CMK (cell line): ENCODE measurements at regions not wholly inside any gene's neighbourhood (a gene's known extent, or its start where the extent isn't known, plus 50 kb on each side); places are given as distances from the start of the nearest gene placed in this dataset.

ENCODE experiments used
- DNase-seq: peaks from one replicate; pipeline ENCODE4 v3.0.0-alpha.2; 2010; ENCODE audit warnings: low read depth

DNA sequence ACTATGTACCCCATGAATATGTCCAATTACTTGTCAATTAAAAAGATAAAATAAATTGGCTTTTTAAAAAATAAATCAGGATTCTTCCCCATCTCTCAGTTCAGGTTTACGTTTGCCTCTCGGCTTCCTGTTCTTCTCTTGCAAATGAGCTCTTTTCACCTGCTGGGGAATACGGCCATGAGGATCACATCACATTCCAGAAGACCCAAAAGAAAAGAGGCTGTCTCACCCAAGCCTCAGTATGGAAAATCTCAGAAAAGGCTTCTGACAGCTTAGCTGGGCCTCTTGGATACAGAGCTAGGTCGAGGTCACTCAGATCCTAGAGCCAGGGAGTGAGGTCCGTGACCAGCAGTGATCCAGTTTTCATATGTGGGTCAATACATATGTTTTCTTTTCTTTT lies 171.2 kb upstream of the SDK2 start:
- no peak for DNase-seq

DNA sequence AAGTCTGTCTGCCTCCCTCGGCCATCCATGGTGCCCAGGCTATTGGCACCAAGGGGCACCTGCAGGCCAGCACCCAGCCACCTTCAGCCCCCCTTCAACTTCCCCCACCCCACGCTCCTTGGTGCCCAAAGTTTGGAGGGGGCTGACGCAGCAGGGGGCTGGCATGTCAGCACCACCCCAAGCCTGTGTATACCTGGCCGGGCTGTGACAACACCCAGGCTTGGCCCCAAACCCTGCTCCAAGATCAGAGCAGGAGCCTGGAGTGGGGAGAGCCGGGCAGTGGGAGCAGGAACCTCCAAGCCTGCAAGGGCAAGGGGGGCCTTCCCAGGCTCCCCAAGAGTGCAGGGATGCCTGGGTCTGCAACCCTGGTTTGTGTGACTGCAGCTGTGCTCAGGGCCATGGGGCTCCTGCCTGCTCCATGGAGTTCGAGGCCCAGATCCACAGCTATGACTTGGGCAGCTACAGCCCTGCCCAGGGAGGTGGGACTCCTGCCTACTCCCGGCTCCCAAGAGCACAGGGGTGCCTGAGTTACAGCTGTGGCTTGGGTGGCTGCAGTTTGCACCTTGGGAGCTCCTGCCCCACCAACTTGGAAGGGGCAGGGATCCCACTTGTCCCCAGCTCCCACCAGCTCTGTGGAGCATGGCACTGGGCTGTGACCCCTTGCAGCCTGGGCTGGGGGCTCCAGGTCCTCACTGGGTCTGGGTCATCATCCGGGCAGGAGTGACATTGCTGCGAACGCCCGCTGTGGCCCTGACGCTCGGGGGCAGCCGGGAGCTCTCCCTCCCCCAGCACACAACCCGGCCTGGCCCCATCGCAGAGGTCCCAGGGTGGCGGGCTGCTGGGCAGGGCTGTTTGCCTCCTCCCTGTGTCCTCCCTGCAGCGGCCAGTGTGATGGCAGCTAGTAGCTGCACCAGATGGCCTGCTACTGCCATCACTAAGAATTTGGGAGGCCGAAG lies 175.5 kb upstream of the SDK2 start:
- DNase-seq = no peak

DNA sequence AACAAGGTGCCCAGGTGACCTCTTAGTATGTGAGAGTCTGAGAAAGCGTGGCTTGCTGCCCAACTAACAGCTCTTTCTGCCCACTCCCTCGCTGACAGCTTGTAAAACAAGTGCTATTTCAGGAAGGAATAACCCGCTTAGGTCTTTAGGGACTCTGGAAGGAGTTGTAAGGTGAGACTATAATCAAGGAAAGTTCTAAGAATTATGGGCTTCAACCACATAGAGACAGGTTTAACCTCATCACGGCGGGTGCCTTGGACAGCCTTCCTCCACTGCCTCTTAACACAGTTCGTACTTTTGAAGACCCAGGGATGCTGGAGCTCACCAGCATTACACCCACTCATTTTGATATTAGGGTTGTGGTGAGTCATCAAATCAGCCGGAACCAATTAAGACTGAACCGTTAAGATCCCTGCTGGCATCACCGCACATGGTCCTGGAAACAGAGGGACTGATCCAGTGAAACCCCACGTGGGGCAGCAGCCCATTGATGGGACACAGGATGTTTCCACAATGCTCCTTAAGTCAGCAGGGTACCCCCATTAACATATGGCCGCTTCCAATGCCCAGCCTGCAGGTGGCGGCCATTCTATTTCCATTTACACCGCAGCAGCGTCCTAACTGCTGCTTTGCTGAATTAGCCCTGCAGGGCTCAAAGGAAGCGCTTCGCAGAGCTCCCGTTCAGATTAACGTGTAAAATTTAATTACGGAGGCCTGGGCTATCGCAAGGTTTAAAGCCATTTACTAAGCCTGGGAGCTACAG lies 176.6 kb upstream of the SDK2 start:
- no peak for DNase-seq

DNA sequence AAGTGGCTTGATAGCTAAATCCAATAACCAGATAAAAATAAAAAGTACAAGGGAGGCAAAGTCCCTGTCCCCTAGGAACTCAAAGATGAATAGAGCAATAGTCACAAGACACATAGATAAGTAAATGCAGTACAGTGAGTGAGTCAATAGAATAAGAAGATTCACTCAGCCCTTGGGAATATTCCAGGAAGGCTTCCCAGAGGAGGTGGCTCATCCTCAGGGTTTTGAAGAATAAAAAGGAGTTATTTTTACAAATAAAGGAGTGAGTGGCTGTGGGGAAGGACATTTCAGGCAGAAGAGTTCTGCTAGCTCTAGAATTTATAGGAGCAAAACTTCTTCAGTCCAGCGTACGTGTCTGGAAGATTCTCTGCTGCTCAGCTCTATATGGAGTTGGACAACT lies 177.4 kb upstream of the SDK2 start:
- no peak for DNase-seq

DNA sequence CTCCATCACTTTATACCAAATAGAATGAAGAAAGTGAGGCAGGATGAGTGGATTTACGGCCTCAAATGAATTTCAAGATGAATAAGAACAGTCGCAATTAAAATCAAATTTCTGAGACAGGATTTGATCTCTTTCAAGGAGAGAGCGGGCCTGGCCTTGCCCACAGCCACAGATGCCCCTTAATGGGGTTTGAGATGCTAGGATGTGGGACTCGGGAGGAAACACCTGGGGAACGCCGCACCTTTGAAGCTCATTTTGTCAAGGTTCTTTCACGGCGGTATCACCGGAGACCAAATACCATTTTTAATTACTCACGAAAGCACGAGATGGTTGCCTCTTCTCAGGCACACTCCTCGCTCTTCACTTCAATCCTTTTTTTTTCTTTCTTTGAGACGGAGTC lies 178.1 kb upstream of the SDK2 start:
- no peak for DNase-seq

DNA sequence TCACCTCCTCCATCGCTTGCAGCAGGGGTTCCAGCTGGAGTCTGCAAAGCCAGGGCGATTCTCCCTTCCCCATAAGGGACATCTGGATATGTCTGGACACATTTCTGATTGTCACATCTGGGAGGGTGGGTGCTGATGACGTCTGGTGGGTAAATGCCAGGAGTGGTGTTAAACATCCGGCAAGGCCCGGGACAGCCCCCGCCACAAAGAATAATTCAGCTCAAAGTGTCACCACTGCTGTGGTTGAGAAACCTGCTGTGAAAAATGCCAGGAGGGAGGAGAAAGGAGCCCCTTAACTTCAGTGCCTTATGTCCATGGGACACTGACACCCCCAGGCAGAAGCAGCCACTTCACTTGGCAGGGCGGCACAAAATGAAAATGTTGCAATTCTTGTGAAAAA lies 179.4 kb upstream of the SDK2 start:
- no peak for DNase-seq

DNA sequence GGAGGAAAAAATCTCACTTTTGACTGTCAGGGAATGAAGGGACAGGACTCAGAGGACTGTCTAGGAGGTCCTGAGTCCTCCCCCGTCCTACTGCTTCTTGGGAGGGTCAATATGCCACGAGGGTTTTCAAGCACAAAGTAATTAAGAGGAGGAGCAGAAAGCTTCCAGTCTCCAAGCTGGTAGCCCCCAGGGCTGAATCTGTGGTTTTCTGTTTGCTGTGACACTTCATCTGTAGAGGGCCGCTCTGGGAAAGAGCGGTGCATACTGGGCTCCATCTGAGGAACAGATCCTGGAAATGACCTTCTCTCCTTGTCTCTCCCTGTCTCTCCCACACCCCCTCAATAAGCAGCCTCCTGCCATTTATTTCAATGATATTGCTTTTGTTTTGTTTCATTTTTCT lies 180.1 kb upstream of the SDK2 start:
- DNase-seq = no peak

DNA sequence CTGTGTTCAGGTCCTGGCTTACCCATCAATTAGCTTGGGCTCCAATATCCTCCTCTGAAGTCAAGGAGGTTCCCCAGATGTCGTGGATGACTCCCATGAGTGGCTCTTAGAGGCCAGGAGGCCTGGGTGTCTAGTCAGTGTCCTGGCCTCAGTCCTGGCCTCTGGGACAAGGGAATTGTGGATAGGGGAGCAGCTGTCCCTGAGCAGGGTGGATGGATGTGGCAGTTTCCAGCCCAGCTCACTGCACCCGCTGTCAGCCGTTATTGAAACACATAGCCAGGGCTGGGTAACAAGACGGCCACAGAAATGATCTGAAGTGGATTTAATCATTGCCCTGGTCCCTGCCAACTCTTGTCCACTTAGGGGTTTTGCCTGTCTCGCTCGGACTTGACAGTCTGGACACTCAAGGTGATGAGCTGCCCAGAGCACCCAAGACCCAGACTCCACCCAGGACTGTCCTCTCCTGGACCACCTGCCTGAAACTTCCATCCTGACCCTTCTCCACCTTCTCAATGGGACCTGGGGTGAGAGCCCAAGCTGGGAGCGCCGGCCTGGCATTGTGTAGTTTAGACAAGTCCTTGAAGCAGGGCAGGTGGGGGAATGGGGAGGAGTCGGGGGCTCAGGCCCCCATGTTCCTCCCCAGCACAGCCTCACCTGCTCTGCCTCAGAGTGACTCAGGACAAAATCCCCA lies 182.1 kb upstream of the SDK2 start:
- DNase-seq = no peak

DNA sequence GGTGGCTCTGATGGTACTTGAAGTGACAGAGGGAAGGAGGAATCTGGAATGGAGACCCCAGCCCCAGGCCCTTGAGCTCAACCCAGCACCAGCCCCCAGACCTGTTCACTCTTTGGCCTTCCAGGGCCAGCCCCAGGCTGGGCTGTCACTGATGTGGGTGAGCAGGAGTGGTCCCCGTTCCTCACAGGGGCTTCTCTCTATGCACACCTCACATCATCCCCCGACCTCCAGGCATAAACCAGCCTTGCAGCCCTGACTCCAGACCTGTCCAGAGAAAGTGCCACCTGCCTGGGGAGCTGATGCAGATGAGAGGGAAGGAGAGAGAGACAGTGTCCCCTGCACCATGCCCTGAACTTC lies 182.6 kb upstream of the SDK2 start:
- DNase-seq = no peak

DNA sequence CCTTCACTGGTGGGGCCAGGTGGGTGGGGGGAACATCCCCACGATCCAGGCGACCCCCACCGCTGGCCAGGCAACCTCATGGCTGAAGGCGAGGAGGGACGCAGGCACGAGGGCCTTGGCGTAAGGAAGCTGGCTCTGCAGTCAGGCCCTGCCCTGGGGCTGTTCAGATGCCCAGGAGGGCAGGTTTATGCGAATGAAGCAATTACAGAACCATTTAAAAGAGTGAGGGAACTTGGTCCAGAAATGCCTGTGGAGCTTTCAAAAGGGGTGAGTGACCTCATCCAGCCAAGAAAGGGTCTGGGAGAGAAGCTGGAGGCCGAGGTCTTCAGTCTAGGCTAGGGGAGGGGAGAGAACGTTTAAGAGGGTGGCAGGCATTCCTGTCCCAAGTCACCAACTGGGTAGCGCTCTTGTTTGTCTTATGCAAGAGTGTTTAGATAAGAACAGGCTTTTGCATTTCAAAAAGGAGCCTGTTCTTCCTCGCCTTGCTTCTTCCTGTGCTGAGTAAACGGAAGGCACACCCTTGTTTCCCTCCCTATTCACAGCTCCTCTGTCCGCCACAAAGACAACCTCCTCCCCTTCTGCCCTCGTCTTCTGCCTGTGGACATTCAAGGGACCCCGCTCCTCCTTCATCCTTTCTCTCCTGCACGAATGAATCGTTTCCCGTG lies 183.5 kb upstream of the SDK2 start:
- DNase-seq = no peak

DNA sequence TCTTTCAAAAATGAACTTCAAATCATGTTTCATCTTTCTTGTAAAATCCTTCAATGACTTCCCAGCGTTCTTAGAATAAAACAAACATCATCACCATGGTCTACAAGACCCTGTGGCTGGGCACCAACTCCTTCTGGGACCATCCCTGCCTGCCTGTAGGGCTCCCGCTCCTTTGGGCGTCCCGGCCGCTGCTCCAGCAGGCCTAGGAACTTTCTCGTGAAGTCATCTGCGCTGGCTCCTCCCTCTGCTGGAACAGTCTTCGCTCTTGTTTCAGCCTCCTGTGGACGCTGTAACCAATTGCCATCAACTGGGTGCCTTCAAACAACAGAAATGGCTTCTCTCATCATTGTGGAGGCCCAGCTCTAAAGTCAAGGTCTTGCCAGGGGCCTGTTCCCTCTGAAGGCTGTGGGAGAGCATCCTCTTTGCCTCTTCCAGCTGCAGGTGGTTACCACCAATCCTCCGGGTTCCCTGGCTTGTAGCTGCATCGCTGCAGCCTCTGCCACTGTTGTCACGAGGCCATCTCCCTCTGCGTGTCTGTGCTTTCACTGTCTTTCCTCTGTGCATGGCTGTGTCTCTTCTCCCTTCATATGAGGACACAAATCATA lies 185.5 kb upstream of the SDK2 start:
- no peak for DNase-seq

DNA sequence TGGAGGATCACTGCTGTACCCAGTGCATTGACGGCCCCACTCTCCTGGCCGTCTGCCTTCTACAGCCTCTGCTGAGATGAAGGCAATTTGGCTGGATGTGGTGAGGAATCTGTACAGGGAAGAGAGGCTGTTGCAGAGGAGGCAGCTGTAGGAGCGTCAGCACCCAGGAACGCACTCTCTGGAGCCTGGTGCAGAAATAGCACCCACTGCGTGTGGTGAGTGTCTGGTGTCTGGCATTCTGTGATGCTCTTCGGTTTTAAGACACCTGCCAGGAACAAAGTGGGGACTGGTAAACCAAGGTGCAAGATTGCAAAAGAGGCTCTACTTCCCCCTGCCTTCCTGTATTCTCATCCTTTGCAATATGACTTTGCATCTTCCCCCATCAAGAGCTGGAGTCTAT lies 187.5 kb upstream of the SDK2 start:
- no peak for DNase-seq

DNA sequence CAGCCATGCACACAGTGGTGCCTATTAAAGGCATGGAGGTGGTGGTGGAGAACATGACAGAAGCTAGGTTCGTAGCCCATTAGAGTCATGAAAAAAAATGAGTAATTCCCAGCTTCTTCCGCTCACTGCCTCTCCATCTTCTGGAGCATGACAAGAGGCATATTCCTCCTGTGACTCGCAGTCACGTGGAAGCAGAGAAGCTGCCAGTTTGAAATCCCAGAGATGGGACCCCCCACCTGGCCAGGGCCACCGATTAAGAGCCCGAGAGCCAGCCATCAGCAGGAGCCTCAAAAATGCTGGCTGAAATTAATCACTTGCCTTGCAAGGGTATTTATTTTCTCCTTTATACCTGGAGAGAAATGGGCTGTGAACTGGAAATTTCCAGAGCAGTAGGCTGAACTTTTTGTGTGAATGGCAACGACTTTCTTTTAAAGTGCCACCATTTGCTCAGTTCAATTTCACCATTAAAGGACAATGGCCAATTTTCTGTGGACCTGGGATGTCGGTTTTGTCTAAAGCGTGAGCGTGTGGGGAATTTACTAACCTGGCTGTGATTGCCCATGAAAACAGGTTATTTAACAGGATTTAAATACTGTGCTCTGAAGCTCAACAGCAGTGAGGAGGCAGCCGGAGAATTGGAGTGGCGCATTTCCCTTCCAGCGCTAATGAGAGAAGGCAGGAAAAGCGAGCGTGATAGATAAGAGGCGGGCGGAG lies 189.7 kb upstream of the SDK2 start:
- DNase-seq = no peak

DNA sequence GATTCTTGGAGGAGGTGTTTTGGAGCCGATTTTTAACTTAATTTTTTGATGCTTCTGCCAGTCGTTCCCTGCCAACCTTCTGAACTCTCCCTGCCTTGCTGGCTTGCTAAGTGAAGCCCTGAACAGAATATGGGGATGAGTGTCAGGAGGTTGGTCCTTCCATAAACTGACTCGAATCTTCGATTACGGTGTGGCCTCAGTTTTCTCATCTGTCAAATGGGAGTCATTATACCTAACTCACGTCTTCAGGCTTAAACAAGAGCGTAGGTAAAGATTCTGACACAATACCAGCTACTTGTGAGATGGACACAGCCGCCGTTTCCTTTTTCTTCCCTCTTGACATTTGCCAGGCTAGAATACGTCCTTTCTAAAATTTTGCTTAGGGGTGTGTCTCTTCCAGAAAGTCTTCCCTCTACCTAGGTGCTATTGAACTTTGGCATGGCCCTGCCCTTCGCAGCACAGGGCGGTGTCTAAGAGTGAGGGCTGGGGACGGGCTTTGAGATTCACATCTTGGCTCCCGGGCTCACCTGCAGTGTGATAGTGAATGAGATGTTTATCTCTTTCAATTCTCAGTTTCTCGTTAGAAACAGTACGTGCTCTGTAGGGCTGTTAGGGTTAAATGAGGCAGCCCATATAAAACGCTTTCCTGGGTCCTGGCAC lies 190.6 kb upstream of the SDK2 start:
- DNase-seq = no peak

DNA sequence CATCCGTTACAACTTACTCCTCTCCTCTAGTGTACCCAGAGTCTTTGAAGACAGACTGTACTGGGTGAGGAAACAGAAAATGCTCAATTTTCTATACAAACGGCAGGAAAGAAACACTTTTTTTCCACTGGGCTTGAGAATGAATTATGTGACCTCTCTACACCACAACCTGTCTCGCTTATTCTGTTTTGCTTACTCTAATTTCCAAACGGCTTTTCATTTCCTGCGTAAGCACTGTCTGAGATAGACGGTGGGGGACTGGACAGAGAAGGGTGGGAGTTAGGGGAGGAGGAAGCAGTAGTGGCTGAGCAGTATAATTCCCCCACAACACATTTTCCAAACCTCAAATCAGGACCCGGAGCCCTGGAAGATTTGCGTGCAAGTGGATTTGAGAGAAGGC lies 191.4 kb upstream of the SDK2 start:
- DNase-seq = no peak

DNA sequence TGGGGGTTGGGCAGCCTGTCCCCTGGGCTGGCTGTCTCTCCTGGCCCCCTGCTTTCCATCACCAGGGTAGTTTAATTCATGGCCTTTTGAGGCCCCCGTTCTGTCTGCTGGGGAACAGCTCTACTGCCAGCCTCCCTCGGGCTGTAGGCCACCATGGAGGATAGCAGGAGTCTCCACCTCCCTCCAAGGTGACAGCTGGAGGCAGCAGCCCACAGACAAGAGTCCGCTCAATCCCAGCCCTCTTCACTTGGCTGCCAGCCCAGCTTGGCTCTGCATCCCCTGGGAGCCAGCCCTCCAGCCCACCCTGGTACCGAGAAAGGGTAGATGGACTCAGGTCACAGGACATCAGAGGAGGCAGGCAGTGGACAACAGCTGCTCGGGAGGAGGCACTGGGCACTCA lies 194.6 kb upstream of the SDK2 start:
- no peak for DNase-seq

DNA sequence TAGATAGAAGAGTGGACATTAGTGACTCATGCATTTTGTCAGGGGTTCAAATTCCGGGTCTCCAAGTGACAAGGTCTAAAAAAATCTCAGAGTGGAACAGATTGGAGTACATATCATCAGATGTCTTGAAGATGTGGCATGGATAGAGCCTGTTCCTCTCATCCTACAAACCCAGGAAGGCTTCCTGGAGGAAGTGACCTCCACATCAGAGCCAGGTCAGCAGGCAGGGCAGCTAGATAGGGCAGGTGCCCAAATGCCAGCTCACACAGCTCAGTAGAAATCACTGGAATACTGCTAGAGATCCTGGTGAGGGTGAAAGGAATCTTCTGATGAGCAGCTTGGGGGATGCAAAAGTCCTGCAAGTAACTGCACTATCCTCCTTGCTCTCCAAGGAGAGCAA lies 196.6 kb upstream of the SDK2 start:
- DNase-seq = no peak

DNA sequence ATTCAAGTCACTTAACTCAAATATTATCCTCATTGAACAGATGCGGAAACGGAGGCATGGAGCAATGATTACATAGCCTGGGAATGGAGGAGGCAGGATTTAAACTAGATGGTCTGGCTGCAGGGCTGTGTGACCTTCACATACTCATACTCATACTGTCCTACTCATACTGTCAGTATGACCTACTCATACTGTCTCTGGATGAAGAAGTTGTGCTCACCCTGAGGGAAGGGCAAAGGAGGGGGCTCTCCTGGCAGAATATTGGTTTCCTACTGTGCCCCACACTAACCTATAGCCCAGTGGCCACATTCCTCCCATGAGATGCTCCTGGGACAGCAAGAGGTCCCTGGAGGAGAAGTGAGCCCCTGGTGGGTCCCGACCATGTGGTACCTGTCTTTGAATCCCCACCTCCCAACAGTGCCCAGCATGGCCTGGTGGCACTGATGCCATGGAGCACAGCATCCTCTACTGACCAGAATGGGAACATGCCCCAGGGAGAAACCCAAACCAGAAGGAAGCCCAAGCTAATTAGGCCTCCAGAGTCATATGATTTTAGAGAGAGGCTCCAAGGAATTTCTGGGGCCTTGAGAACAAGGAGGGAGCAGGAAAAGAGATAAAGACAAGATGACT lies 197.3 kb upstream of the SDK2 start:
- DNase-seq = no peak

DNA sequence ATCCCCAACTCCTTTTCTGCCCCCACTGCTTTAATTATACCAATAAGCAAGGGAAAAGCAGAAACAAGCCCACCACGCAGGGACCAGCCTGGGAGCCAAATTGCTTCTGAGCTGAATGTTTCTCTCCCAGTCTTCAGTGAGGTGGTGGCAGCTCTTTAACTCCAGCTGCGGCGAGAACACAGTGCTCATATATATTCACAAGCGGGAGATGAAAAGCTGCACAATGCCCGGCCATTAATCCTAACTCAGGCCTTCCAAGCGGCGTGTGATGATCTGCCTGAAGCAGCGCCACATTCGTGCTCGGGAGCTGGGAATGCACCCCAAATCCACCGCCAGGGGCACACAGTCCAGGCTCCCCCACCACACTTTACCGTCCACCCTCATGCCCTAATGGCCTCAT lies 203.7 kb upstream of the SDK2 start:
- no peak for DNase-seq

DNA sequence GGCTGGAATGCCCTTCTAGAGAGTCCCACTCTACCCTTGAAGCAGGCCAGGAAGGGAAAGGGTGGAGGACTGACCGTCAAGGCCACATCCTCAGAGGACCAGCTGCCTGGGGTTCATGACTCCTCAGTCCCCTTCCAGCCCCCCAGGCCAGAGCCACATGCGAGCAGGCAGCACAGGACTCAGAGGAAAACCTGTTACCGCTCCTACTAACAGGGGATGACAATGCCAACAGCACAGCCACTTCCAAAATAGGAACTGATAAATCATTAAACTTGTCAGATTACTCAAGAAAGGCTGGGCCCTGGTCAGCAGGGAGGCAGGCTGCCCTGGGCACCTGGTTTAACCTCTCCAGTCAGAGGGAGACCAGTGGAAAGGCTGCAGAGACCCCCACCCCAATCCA lies 206.2 kb upstream of the SDK2 start:
- no peak for DNase-seq
